OCI-LY7 (cell line): ENCODE measurements at regions not wholly inside any gene's neighbourhood (a gene's known extent, or its start where the extent isn't known, plus 50 kb on each side); places are given as distances from the start of the nearest gene placed in this dataset.

Source experiments
- CTCF ChIP-seq: fragments of 200-600 bp; sonication (generic); conservative IDR thresholded peaks from 2 replicates; pipeline ENCODE4 v1.5.1; 2014; ENCODE audit warnings: mild to moderate bottlenecking, antibody characterized with exemption, low read length, moderate library complexity, mixed read lengths
- EZH2phosphoT487 ChIP-seq: fragments of 200-600 bp; sonication (generic); IDR thresholded peaks from 2 replicates; pipeline ENCODE4 v1.6.1; 2018; ENCODE audit warnings: low read depth, borderline replicate concordance, mild to moderate bottlenecking, mixed run types, antibody characterized with exemption, low read length, moderate library complexity, mixed read lengths

- TF ChIP-seq EZH2phosphoT487 (no peak), CTCF (no peak)
Observed at GRCh38 chr17:14015271-14015670, 54.0 kb upstream of the COX10 start.
